Upper lobe of right lung (tissue), 1 donor: ENCODE measurements at regions not wholly inside any gene's neighbourhood (a gene's known extent, or its start where the extent isn't known, plus 50 kb on each side); places are given as distances from the start of the nearest gene placed in this dataset.

ENCODE experiments used
- ATAC-seq: fragments of 200-7000 bp; cut with Tn5 transposase; one replicate; pipeline ENCODE4 v1.9.1; 2020; ENCODE audit warnings: mild to moderate bottlenecking, moderate library complexity
- DNase-seq: peaks from one replicate; pipeline ENCODE4 v3.0.0-alpha.2; 2020
- H3K27ac ChIP-seq: fragments of 200-600 bp; one replicate; pipeline ENCODE4 v1.8.0; 2022
- H3K27me3 ChIP-seq: fragments of 200-600 bp; one replicate; pipeline ENCODE4 v1.8.0; 2022; ENCODE audit warnings: mild to moderate bottlenecking
- H3K36me3 ChIP-seq: fragments of 200-600 bp; one replicate; pipeline ENCODE4 v1.8.0; 2022
- H3K4me1 ChIP-seq: fragments of 200-600 bp; one replicate; pipeline ENCODE4 v1.8.0; 2022
- H3K4me3 ChIP-seq: fragments of 200-600 bp; one replicate; pipeline ENCODE4 v1.8.0; 2022; ENCODE audit warnings: mild to moderate bottlenecking
- H3K9me3 ChIP-seq: fragments of 200-600 bp; one replicate; pipeline ENCODE4 v1.8.0; 2022
- intact Hi-C: fragments of 100-400 bp; cut with DNase I; formaldehyde crosslinking; loops from one replicate; pipeline ENCODE4 v1.11.0; 2022
- TF ChIP-seq, protein P1 (sequence below): fragments of 200-600 bp; IDR thresholded peaks from one replicate; pipeline ENCODE4 v1.8.0; 2022; ENCODE audit warnings: antibody characterized with exemption
- donor health status: DM: no; HTN: yes; CAD: no; lungs with severe emphysema.

DNA sequence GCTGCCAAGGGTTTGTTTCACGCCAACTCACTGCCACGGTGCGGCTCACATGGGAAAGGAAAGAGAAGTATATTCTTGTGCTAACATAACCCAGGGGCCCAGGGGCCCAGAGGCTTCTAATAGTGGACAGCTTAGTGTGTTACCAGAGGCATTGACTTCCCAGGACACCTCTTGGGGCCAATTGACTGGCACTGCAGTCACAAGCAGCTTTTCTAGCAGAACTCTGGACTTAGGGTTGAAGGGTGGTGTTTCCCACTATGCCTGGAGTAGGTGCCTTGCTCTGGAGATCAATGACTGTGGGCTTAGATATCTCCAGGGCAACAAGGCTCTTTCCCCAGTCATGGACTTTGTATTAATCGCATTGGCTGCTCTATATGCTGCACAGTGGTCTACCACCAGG is 172.7 kb upstream of the KBTBD8 start:
- no peaks in the 10 kb centered on the region for H3K9me3 ChIP-seq
- no peaks in the 10 kb centered on the region for H3K4me1 ChIP-seq
- ATAC-seq (no peak), DNase-seq (no peak)
- no peaks in the 10 kb centered on the region for H3K27me3 ChIP-seq
- intact Hi-C loops = no loop called here
- H3K36me3 ChIP-seq = no peaks in the 10 kb centered on the region
- H3K27ac ChIP-seq = no peak overlapping the region
- no peak overlapping the region for H3K4me3 ChIP-seq
- TF ChIP-seq, protein P1, sequence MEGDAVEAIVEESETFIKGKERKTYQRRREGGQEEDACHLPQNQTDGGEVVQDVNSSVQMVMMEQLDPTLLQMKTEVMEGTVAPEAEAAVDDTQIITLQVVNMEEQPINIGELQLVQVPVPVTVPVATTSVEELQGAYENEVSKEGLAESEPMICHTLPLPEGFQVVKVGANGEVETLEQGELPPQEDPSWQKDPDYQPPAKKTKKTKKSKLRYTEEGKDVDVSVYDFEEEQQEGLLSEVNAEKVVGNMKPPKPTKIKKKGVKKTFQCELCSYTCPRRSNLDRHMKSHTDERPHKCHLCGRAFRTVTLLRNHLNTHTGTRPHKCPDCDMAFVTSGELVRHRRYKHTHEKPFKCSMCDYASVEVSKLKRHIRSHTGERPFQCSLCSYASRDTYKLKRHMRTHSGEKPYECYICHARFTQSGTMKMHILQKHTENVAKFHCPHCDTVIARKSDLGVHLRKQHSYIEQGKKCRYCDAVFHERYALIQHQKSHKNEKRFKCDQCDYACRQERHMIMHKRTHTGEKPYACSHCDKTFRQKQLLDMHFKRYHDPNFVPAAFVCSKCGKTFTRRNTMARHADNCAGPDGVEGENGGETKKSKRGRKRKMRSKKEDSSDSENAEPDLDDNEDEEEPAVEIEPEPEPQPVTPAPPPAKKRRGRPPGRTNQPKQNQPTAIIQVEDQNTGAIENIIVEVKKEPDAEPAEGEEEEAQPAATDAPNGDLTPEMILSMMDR = no peak

GRCh38 chr3:66827726-66828125 is 170.4 kb upstream of the KBTBD8 start:
- ATAC-seq = no peak
- intact Hi-C loops = no loop called here
- H3K9me3 ChIP-seq = no peaks in the 10 kb centered on the region
- no peaks in the 10 kb centered on the region for H3K4me1 ChIP-seq
- TF ChIP-seq, protein P1 = no peak
- DNase-seq = no peak
- H3K36me3 ChIP-seq = no peaks in the 10 kb centered on the region
- no peaks in the 10 kb centered on the region for H3K27me3 ChIP-seq
- no peak overlapping the region for H3K27ac ChIP-seq
- H3K4me3 ChIP-seq = no peak overlapping the region

- ATAC-seq = no peak
- intact Hi-C loops = no loop called here
These were observed 169.8 kb upstream of the KBTBD8 start for GRCh38 chr3:66828303-66828702.

DNA sequence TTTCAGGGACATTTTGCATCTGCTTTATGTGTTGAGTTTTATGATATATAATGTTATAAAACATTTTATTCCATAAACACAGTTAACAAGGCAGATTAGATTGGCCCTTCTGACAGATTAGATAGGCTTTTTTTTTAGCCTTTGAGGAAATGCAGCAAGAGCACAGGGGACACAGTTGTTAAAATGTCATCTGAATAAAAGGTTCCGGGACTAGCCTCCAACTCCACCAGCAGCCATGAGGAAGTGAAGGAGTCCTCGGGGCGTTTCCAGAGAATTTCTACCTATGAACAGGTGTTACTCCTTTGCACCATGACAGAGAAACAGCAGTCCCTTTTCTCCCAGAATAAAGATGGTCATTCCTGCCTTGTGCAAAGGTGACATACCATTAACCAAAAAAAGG is 167.8 kb upstream of the KBTBD8 start:
- H3K27me3 ChIP-seq = no peaks in the 10 kb centered on the region
- ATAC-seq = no peak

More at GRCh38 chr3:66828303-66828702, 169.8 kb upstream of the KBTBD8 start:
- H3K36me3 ChIP-seq = no peaks in the 10 kb centered on the region
- no peak overlapping the region for H3K4me3 ChIP-seq
- DNase-seq = no peak
- TF ChIP-seq, protein P1 = no peak
- no peaks in the 10 kb centered on the region for H3K27me3 ChIP-seq
- H3K4me1 ChIP-seq = no peaks in the 10 kb centered on the region
- H3K9me3 ChIP-seq = no peaks in the 10 kb centered on the region
- no peak overlapping the region for H3K27ac ChIP-seq

GRCh38 chr3:66831931-66832330 is 166.2 kb upstream of the KBTBD8 start:
- TF ChIP-seq, protein P1 = no peak
- intact Hi-C loops = no loop called here
- no peaks in the 10 kb centered on the region for H3K4me1 ChIP-seq
- no peak overlapping the region for H3K4me3 ChIP-seq
- H3K36me3 ChIP-seq = no peaks in the 10 kb centered on the region
- no peaks in the 10 kb centered on the region for H3K27me3 ChIP-seq
- no peak for DNase-seq
- H3K27ac ChIP-seq = no peak overlapping the region
- no peaks in the 10 kb centered on the region for H3K9me3 ChIP-seq
- no peak for ATAC-seq

More for the DNA sequence above, 167.8 kb upstream of the KBTBD8 start:
- Histone ChIP-seq H3K9me3 (no peaks in the 10 kb centered on the region), H3K36me3 (no peaks in the 10 kb centered on the region), H3K27ac (no peak overlapping the region), H3K4me3 (no peak overlapping the region), H3K4me1 (no peaks in the 10 kb centered on the region)
- intact Hi-C loops = no loop called here
- TF ChIP-seq, protein P1 = no peak
- DNase-seq = no peak
